HG02852 (cell line): ENCODE measurements at regions not wholly inside any gene's neighbourhood (a gene's known extent, or its start where the extent isn't known, plus 50 kb on each side); places are given as distances from the start of the nearest gene placed in this dataset.

ENCODE experiments used
- ATAC-seq: cut with Tn5 transposase; IDR thresholded peaks from one replicate; pipeline ENCODE4 v1.9.1; 2021; ENCODE audit warnings: mild to moderate bottlenecking, moderate library complexity; ENCODE audit not compliant: unreplicated experiment

DNA sequence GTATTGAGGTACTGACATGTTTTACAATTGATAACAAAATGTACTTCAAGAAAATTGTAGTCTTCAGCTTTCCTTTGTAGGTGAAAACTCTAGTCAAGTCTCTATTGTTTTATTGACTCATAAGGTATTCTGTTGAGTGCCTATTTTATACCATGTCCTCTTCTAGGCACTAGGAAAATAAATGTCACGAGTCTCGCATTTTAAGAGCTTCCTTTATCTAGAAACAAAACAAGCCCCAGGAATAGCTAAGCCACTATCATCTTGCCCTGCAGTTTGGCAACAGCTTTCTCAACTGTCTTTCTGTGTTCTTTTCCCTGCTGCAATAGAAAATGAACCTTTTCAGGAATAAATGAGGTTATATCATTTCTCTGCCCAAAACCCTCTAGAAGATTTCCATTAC lies 288.5 kb upstream of the NEGR1 start:
- ATAC-seq = no peak

- peak; percentile 92 for ATAC-seq
Measured at GRCh38 chr1:72568113-72568512, 285.8 kb upstream of the NEGR1 start.

GRCh38 chr1:72567521-72567920 lies 285.2 kb upstream of the NEGR1 start:
- ATAC-seq = no peak

- no peak for ATAC-seq
Measured at GRCh38 chr1:72564749-72565148, 282.4 kb upstream of the NEGR1 start.

DNA sequence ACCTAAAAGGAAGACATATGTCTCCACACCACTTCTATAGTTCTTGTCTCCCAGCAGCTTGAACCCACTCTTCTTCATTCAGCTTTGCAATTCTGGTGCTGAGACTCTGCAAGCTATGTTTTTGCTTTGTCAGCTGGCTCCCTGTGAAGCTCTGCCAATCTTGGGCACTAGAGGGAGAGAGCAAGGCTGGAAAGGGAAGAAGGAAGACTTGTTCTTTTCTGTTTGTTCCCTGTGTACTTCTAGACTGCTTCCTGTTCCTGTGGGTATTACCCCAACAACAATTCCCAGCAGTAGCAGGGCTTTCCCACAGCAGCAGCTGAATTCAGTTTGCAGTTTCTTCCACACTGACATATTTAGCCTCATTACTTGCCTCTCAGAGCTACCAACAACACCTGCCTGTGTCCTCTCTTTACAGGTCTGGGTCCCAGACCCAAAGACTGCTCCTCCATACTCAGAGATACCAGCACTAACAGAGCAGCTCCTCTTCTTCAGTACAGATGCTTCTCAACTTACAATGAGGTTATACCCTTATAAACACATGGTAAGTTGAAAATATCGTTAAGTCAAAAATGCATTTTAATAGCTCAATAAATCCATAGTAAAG lies 275.2 kb upstream of the NEGR1 start:
- no peak for ATAC-seq

- no peak for ATAC-seq
Measured at GRCh38 chr1:72547412-72547811, 265.1 kb upstream of the NEGR1 start.

GRCh38 chr1:72540674-72541073 lies 258.3 kb upstream of the NEGR1 start:
- ATAC-seq = no peak

- no peak for ATAC-seq
Measured at GRCh38 chr1:72535470-72535869, 253.1 kb upstream of the NEGR1 start.

GRCh38 chr1:72530646-72531045 lies 248.3 kb upstream of the NEGR1 start:
- no peak for ATAC-seq

GRCh38 chr1:72526926-72527325 lies 244.6 kb upstream of the NEGR1 start:
- ATAC-seq = no peak

GRCh38 chr1:72524021-72524420 lies 241.7 kb upstream of the NEGR1 start:
- no peak for ATAC-seq

DNA sequence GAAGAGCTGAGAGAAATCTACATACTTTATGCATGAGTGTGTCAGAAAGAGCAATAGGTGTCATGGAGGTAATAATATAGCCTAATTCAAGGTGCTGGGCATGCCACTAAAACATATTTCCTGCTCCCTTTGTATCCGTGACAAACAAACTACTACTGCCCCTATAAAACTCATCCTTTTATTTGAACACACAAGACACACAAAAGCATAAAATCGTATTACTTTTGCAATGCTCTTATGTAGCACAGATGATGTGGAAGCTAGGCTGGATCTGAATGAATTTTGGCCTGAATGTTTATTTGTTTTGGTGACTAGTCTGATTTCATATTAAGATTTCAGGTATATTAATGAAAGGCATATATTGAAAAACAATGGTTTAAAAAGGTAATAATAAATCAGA lies 239.3 kb upstream of the NEGR1 start:
- no peak for ATAC-seq

- no peak for ATAC-seq
Measured at GRCh38 chr1:72516826-72517225, 234.5 kb upstream of the NEGR1 start.

DNA sequence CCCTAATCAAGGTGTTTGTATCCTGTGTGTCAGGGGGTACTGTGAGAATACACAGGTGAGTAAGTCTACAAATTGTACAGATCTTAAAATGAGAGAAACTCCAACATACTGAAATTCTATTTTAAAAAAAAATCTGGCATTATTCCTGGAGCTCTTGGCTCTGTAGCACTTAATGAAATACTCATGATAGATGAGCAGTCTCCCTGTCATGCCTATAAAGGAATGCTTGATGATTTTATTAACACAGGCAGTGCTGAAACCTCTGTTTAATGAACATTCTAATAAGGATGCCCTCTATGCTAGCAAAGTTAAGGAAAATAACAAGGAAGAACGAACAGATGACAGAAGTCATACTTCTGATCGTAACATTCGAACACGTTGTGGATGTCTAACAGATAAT lies 233.9 kb upstream of the NEGR1 start:
- no peak for ATAC-seq

- no peak for ATAC-seq
Measured at GRCh38 chr1:72498371-72498770, 216.0 kb upstream of the NEGR1 start.

GRCh38 chr1:72489801-72490200 lies 207.5 kb upstream of the NEGR1 start:
- ATAC-seq = no peak

DNA sequence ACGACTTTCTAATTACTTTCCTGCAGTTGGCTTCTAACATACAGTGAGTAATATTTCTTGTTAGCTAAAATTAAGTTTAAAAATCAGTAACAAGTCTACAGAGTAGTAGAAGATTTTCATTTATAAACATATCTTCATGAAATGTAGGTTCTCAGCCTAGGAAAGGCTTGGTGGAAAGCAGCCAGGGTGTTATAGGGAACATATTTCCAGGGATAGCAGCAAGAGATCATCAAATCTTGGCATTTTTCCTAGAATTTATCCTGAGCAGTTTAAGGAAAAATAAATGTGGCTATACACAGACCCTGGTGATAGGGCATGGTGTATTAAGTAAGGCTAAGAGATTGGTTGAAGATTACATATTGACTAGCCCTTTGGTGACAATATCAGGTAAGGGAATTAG lies 203.5 kb upstream of the NEGR1 start:
- ATAC-seq = no peak

GRCh38 chr1:72483846-72484357 lies 201.6 kb upstream of the NEGR1 start:
- ATAC-seq = no peak

- ATAC-seq = no peak
Measured at GRCh38 chr1:72482736-72483413, 200.5 kb upstream of the NEGR1 start.

DNA sequence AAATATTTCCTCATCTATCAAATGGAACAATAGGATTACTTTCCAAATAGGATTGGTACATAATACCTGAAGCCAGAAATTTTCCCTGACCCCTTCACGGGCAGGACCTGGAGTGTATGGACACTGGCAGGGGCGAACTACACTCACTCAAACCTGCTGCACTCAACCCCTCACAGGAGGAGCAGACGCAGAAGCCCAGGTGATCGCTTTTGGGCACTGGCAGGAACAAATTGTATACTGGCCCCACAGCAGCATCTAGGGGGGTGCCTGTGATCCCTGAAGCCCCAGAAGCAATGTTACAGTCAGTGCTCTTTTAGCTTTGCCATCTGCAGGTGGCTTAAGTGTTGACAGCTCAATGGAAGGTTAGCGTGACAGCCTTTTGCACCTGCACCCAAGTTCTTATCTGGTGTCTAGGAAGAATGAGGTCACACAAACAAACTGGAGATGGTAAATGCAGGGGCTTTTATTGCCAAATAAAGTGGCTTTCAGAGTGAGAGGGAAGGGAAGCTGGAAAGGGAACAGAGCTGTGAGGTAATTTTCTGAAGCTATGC lies 199.2 kb upstream of the NEGR1 start:
- no peak for ATAC-seq

- ATAC-seq = no peak
Measured at GRCh38 chr1:72466376-72466775, 184.0 kb upstream of the NEGR1 start.

DNA sequence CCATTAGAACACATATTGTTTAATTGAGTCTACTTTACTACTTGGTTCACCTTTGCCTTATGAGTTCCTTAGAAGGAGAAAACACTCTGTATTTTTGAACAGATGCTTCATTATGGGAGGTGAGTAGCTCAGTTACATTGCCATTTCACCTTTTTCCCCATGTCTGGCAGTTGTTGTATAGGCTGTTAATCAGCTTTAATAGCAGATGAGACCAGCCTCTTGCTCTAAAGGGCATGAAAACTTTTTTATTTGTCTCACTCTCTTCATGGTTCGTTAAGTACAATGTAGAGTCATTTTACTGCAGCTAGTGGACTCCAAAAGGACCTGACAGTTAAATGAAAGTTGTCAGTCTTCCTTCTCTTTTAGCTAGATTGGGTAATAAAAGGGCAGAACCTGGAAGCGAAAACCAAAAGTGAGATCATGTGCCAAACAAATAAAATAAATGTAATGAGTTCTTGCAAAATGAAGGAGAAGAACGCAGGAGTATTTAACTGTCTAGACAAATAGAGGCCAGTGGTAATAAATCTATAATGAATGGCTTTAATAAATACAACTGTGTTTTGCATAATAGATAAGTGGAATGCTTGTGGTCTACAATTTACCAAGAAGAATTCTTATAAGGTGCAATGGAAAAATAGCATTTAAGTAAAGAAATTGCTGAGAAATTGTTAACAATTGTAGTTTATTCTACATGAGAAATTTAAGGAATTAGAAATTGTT lies 180.0 kb upstream of the NEGR1 start:
- ATAC-seq = no peak
